OCI-LY7 (cell line): ENCODE measurements at regions not wholly inside any gene's neighbourhood (a gene's known extent, or its start where the extent isn't known, plus 50 kb on each side); places are given as distances from the start of the nearest gene placed in this dataset.
"Not testable (repeated sequence)": the region's sequence is repeated elsewhere in the genome, so short reads cannot be mapped to it uniquely, and the experiment has no call there.

Experiments
- BruUV-seq: library from RNA; stranded (reverse); fragments of 400-500 nt; replicated peaks from 2 replicates; lab custom pipeline; 2021; lab: Mats Ljungman, UMichigan
- CTCF ChIA-PET: fragments of 300-600 bp; sonication (Branson Sonifier 250); formaldehyde crosslinking; loops from one replicate; lab custom pipeline; 2022; ENCODE audit warnings: antibody characterized with exemption; ENCODE audit not compliant: unreplicated experiment; lab: Charles Lee
- POLR2A ChIA-PET: fragments of 300-600 bp; sonication (Branson Sonifier 250); formaldehyde crosslinking; loops from one replicate; lab custom pipeline; 2022; ENCODE audit warnings: antibody characterized with exemption; lab: Charles Lee
- DNase-seq: peaks from one replicate; pipeline ENCODE4 v3.0.0-alpha.2; 2015; ENCODE audit warnings: low spot score
- H2AFZ ChIP-seq: fragments of 200-600 bp; sonication (generic), shearing (Covaris generic); 2 replicates; pipeline ENCODE4 v1.6.1; 2014; ENCODE audit warnings: mild to moderate bottlenecking, antibody characterized with exemption, low read length, moderate library complexity
- H3K27ac ChIP-seq: fragments of 200-600 bp; sonication (generic); 2 replicates; pipeline ENCODE4 v1.5.1; 2014; ENCODE audit warnings: mixed run types, low read depth, mild to moderate bottlenecking, moderate library complexity, low read length, inconsistent platforms; ENCODE audit not compliant: poor library complexity, severe bottlenecking
- H3K36me3 ChIP-seq: fragments of 200-600 bp; sonication (generic); 2 replicates; pipeline ENCODE4 v1.6.1; 2014; ENCODE audit warnings: mild to moderate bottlenecking, antibody characterized with exemption, low read length, moderate library complexity, mixed read lengths; ENCODE audit not compliant: insufficient read depth
- H3K4me1 ChIP-seq: fragments of 200-600 bp; sonication (generic); 2 replicates; pipeline ENCODE4 v1.5.1; 2014; ENCODE audit warnings: mild to moderate bottlenecking, low read length; ENCODE audit not compliant: insufficient read depth, poor library complexity, severe bottlenecking
- H3K4me2 ChIP-seq: fragments of 200-600 bp; sonication (generic); 2 replicates; pipeline ENCODE4 v1.6.1; 2014; ENCODE audit warnings: mild to moderate bottlenecking, low read length
- H3K4me3 ChIP-seq: fragments of 200-600 bp; sonication (generic); 2 replicates; pipeline ENCODE4 v1.5.1; 2014; ENCODE audit warnings: mild to moderate bottlenecking, low read depth, low read length; ENCODE audit not compliant: poor library complexity, severe bottlenecking
- H3K79me2 ChIP-seq: fragments of 200-600 bp; sonication (generic); 2 replicates; pipeline ENCODE4 v1.6.1; 2016; ENCODE audit warnings: low read depth, mild to moderate bottlenecking, low read length, moderate library complexity, mixed read lengths; ENCODE audit not compliant: insufficient read depth
- H3K9me2 ChIP-seq: fragments of 200-600 bp; sonication (generic); 2 replicates; pipeline ENCODE4 v1.6.1; 2016; ENCODE audit warnings: mild to moderate bottlenecking, low read length, mixed read lengths; ENCODE audit not compliant: insufficient read depth
- H3K9me3 ChIP-seq: fragments of 200-600 bp; sonication (generic); 2 replicates; pipeline ENCODE4 v1.6.1; 2014; ENCODE audit warnings: mild to moderate bottlenecking, mixed run types, low read length, mixed read lengths
- H4K20me1 ChIP-seq: fragments of 200-600 bp; sonication (generic); 2 replicates; pipeline ENCODE4 v1.6.1; 2014; ENCODE audit warnings: mild to moderate bottlenecking, antibody characterized with exemption, low read length, moderate library complexity, mixed read lengths; ENCODE audit not compliant: insufficient read depth
- CTCF ChIP-seq: fragments of 200-600 bp; sonication (generic); conservative IDR thresholded peaks from 2 replicates; pipeline ENCODE4 v1.5.1; 2014; ENCODE audit warnings: mild to moderate bottlenecking, antibody characterized with exemption, low read length, moderate library complexity, mixed read lengths
- EZH2phosphoT487 ChIP-seq: fragments of 200-600 bp; sonication (generic); IDR thresholded peaks from 2 replicates; pipeline ENCODE4 v1.6.1; 2018; ENCODE audit warnings: low read depth, borderline replicate concordance, mild to moderate bottlenecking, mixed run types, antibody characterized with exemption, low read length, moderate library complexity, mixed read lengths
- intact Hi-C: fragments of 100-400 bp; cut with micrococcal nuclease; formaldehyde crosslinking; loops from one replicate; pipeline ENCODE4 v1.10.0; 2022; ENCODE audit not compliant: unreplicated experiment

DNA sequence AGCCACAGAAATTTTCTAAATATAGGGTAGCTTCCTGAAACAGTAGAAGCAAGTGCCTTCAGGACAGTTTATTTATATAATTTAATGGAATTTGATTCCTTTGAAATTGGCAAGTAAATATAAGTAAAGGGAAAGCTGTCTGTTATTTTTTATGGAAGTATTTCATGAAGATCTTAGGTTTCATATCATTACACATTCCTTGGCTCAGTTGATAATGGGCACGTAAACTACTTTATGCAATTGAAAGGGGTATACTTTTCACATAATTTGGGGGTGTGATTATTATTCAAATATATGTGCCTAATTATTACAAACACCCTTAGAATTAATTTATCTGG is 71.1 kb upstream of the RAP1B start:
- H3K27ac ChIP-seq, result no peak overlapping the region
- ChIA-PET CTCF (no interaction called here), POLR2A (no interaction called here)
- TF ChIP-seq EZH2phosphoT487, result no peak
- no peak for TF ChIP-seq CTCF
- DNase-seq, result no peak
- H3K36me3 ChIP-seq, result no peaks in the 10 kb centered on the region
- intact Hi-C loops, result no loop called here
- no peak overlapping the region for H3K4me2 ChIP-seq
- H2AFZ ChIP-seq, result no peak overlapping the region
- H3K79me2 ChIP-seq, result no peaks in the 10 kb centered on the region
- H3K4me3 ChIP-seq, result no peak overlapping the region
- no TSS peak for BruUV-seq
- H3K4me1 ChIP-seq, result no peaks in the 10 kb centered on the region
- H3K9me3 ChIP-seq, result no peaks in the 10 kb centered on the region
- no peaks in the 10 kb centered on the region for H4K20me1 ChIP-seq
- H3K9me2 ChIP-seq, result no peaks in the 10 kb centered on the region

DNA sequence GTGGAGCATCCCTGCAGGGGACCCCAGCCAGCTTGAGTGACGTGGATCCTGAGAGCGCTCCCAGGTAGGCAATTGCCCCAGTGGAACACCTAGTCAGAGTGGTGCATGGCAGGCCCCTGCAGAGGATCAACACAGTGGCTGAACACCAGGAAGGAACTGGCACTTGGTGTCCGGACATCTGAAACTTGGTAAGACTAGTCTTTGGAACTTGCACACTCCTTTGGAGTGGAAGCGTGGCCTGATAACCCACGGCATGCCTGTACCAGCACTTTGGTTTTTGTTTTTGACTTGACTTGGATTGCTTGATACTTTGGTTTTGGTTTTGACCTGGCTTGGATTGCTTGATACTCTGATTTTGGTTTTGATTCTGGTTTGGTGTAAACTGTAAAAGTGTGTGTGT is 69.9 kb upstream of the RAP1B start:
- intact Hi-C loops, result not testable (repeated sequence)

GRCh38 chr12:68547318-68547717 is 63.4 kb upstream of the RAP1B start:
- intact Hi-C loops, H3K4me1 ChIP-seq, H3K4me2 ChIP-seq, CTCF ChIA-PET, H3K36me3 ChIP-seq, H3K9me2 ChIP-seq, DNase-seq, H3K79me2 ChIP-seq, H3K4me3 ChIP-seq, POLR2A ChIA-PET, BruUV-seq, H4K20me1 ChIP-seq, H2AFZ ChIP-seq, H3K27ac ChIP-seq: not testable (repeated sequence)
- 0 out of 2 replicates have a peak, but pooled peaks cover 12% of the 10 kb centered on the region for H3K9me3 ChIP-seq

More for the DNA sequence above, 69.9 kb upstream of the RAP1B start:
- CTCF ChIA-PET, H3K9me2 ChIP-seq, H3K27ac ChIP-seq, BruUV-seq, H3K4me1 ChIP-seq, H3K9me3 ChIP-seq, POLR2A ChIA-PET, H3K36me3 ChIP-seq, H3K4me2 ChIP-seq, H2AFZ ChIP-seq, DNase-seq, H4K20me1 ChIP-seq, H3K4me3 ChIP-seq, H3K79me2 ChIP-seq: not testable (repeated sequence)

DNA sequence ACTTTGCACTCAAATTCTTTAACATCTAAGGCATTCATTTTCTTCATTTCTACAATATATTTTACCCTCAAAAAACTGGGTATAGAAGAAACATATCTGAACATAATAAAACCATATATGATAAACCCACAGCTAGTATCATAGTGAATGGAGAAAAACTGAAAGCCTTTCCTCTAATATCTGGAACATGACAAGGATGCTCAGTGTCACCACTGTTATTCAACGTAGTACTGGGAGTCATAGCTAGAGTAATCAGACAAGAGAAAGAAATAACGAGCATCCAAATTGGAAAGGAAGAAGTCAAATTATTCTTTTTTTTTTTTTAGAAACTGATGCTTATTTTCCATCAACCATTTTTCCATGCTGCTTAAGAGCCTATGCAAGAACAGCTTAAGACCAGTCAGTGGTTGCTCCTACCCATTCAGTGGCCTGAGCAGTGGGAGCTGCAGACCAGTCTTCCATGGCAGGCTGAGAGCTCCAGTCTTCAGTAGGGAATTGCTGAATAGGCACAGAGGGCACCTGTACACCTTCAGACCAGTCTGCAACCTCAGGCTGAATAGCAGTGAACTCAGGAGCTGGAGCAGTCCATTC is 58.0 kb upstream of the RAP1B start:
- H3K27ac ChIP-seq, H3K36me3 ChIP-seq, H4K20me1 ChIP-seq, H3K9me2 ChIP-seq, H3K9me3 ChIP-seq, H2AFZ ChIP-seq, H3K79me2 ChIP-seq, CTCF ChIA-PET, H3K4me1 ChIP-seq, H3K4me2 ChIP-seq, DNase-seq, H3K4me3 ChIP-seq, BruUV-seq, intact Hi-C loops: not testable (repeated sequence)
- POLR2A ChIA-PET, result interaction anchor here (0.6 kb wide), 1 partner anchor 457 kb away, joined by 4 read pairs; no protein-coding TSS in a partner anchor
